Panc1 (cell line): ENCODE measurements at regions not wholly inside any gene's neighbourhood (a gene's known extent, or its start where the extent isn't known, plus 50 kb on each side); places are given as distances from the start of the nearest gene placed in this dataset.

Experiments used
- POLR2AphosphoS5 ChIP-seq: IDR thresholded peaks from 2 replicates; pipeline ENCODE4 v1.6.1; 2012; ENCODE audit warnings: mild to moderate bottlenecking, low read depth, low read length, moderate library complexity
- SIN3A ChIP-seq: IDR thresholded peaks from 2 replicates; pipeline ENCODE4 v1.6.1; 2012; ENCODE audit warnings: low read depth, mild to moderate bottlenecking, low read length, moderate library complexity, borderline replicate concordance; ENCODE audit not compliant: insufficient read depth
- TCF7L2 ChIP-seq: IDR thresholded peaks from 2 replicates; pipeline ENCODE4 v1.6.1; 2011; ENCODE audit warnings: mild to moderate bottlenecking, low read depth, low read length, inconsistent platforms
- TF ChIP-seq, protein P1 (sequence below): fragments of 450-650 bp; IDR thresholded peaks from 2 replicates; pipeline ENCODE4 v1.5.1; 2017; ENCODE audit warnings: mild to moderate bottlenecking
- TF ChIP-seq, protein P2 (sequence below), 2 experiments: IDR thresholded peaks; 2 replicates each; pipeline ENCODE4 v1.6.1; 2011 to 2012; ENCODE audit warnings: low read depth in 2 of 2, control low read depth in 1 of 2, low read length in 1 of 2, mild to moderate bottlenecking in 1 of 2, moderate library complexity in 1 of 2; ENCODE audit not compliant: insufficient read depth in 1 of 2

DNA sequence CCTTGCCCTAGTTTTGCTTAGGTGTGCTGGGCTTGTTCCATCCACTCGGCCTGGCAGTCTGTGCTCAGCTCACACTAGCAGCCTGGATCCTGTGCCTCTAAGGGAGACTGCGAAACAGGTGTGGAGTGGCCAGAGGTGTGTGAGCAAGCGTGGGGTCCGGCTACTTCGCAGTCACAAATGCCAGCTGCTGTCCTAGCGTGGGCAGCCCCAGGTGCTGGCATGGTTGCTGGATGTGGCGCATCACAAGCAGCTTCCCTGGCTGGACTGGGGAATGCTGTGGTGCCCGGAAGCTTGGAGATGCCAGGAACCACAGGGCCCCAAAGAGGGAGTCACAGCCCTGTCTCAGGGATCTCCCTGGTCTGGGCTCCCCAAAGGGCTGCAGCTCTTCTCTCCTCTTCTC, 119.0 kb upstream of the TMEFF2 start:
- TF ChIP-seq, protein P1, sequence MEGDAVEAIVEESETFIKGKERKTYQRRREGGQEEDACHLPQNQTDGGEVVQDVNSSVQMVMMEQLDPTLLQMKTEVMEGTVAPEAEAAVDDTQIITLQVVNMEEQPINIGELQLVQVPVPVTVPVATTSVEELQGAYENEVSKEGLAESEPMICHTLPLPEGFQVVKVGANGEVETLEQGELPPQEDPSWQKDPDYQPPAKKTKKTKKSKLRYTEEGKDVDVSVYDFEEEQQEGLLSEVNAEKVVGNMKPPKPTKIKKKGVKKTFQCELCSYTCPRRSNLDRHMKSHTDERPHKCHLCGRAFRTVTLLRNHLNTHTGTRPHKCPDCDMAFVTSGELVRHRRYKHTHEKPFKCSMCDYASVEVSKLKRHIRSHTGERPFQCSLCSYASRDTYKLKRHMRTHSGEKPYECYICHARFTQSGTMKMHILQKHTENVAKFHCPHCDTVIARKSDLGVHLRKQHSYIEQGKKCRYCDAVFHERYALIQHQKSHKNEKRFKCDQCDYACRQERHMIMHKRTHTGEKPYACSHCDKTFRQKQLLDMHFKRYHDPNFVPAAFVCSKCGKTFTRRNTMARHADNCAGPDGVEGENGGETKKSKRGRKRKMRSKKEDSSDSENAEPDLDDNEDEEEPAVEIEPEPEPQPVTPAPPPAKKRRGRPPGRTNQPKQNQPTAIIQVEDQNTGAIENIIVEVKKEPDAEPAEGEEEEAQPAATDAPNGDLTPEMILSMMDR = no peak
- no peak for TF ChIP-seq POLR2AphosphoS5
- no peak for TF ChIP-seq TCF7L2
- TF ChIP-seq, protein P2, sequence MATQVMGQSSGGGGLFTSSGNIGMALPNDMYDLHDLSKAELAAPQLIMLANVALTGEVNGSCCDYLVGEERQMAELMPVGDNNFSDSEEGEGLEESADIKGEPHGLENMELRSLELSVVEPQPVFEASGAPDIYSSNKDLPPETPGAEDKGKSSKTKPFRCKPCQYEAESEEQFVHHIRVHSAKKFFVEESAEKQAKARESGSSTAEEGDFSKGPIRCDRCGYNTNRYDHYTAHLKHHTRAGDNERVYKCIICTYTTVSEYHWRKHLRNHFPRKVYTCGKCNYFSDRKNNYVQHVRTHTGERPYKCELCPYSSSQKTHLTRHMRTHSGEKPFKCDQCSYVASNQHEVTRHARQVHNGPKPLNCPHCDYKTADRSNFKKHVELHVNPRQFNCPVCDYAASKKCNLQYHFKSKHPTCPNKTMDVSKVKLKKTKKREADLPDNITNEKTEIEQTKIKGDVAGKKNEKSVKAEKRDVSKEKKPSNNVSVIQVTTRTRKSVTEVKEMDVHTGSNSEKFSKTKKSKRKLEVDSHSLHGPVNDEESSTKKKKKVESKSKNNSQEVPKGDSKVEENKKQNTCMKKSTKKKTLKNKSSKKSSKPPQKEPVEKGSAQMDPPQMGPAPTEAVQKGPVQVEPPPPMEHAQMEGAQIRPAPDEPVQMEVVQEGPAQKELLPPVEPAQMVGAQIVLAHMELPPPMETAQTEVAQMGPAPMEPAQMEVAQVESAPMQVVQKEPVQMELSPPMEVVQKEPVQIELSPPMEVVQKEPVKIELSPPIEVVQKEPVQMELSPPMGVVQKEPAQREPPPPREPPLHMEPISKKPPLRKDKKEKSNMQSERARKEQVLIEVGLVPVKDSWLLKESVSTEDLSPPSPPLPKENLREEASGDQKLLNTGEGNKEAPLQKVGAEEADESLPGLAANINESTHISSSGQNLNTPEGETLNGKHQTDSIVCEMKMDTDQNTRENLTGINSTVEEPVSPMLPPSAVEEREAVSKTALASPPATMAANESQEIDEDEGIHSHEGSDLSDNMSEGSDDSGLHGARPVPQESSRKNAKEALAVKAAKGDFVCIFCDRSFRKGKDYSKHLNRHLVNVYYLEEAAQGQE (IDR thresholded peaks at IDR 0.05; ENCODE audit: insufficient read depth in 1 of 2, low read depth in 2 of 2, low read length in 1 of 2) = no peak
- TF ChIP-seq SIN3A = no peak
